GM12874 (cell line): ENCODE measurements at regions not wholly inside any gene's neighbourhood (a gene's known extent, or its start where the extent isn't known, plus 50 kb on each side); places are given as distances from the start of the nearest gene placed in this dataset.

Source experiments
- CTCF ChIP-seq: IDR thresholded peaks from 2 replicates; pipeline ENCODE4 v1.5.1; 2011; ENCODE audit warnings: low read depth, mild to moderate bottlenecking, control low read depth, low read length, moderate library complexity; ENCODE audit not compliant: insufficient read depth

GRCh38 chr14:100979079-100979478 is 75.6 kb upstream of the RTL1 start:
- TF ChIP-seq CTCF: no peak

DNA sequence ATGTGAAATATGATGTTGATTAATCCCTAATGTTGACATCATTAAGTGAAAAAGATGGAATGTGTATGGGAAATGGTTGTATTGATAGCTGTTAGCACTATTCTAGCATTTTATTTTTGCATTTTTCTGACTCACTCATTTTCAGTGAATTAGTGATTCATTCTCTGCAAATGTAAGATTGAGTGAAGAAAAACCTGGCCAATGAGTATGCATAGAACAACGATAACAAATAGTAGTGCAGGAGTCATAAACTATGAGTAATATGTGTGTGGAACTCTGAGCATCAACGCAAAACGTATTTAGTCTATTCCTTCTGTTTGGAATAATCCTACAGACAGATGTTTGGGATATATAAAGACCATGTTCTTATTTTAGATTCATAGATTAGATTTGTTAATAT is 76.3 kb upstream of the RTL1 start:
- no peak for TF ChIP-seq CTCF

GRCh38 chr14:100980823-100981222 is 77.3 kb upstream of the RTL1 start:
- TF ChIP-seq CTCF: no peak

DNA sequence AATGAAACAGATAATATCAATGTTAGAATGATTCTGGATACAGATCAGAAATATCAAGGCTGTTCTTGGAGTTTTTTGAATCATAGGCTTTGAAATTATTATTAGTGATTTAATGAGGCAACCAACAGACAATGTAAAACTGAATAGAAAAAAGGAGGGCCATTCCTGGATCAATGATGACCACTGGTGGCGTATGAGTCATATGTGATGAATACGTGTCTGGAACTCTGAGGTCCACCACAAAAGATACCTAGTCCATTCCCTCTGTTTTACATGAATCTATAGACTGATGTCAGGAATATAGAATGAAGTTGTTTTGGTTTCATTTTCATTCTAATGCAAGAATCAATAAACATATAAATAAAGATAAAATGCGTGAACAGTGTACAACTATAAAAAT is 78.3 kb upstream of the RTL1 start:
- TF ChIP-seq CTCF: no peak

GRCh38 chr14:100982353-100982752 is 78.8 kb upstream of the RTL1 start:
- no peak for TF ChIP-seq CTCF

DNA sequence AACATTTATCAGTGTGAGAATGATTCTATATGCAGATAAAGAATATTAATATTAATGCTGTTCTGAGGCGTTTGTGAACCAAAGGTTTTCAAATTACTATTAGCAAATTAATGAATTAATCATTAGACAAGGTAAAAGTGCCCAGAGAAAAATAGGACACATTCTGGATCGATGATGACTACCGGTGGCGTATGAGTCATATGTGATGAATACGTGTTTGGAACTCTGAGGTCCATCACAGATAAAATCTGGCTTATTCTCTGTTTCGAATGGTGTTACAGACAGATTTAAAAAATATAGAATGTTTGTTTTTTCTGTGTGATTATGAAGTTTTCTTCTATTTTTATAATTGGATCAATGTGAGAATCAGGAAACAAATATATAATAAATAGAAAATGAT is 79.2 kb upstream of the RTL1 start:
- TF ChIP-seq CTCF: no peak

DNA sequence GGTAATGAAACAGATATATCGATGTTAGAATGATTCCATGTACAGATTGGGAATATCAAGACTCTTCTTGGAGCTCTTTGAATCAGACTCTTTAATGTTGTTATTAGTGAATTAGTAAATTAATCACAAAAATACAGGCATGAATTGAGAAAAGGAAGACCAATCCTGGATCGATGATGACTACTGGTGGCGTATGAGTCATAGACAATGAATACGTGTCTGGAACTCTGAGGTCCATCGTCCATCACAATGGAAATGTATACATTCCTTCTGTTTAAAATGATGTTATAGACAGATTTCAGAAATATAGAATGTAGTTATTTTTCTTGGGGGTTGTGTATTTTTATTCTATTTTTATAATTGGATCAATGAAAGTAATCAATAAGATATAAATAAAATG is 80.2 kb upstream of the RTL1 start:
- TF ChIP-seq CTCF: no peak

- no peak for TF ChIP-seq CTCF
Measured at GRCh38 chr14:100988011-100988410, 84.5 kb upstream of the RTL1 start.
